Fibroblast of villous mesenchyme (primary cell): ENCODE measurements at regions not wholly inside any gene's neighbourhood (a gene's known extent, or its start where the extent isn't known, plus 50 kb on each side); places are given as distances from the start of the nearest gene placed in this dataset.

Experiments used
- DNase-seq: peaks from one replicate; pipeline ENCODE4 v3.0.0-alpha.2; 2010; ENCODE audit warnings: low read depth
- H3K4me3 ChIP-seq: 2 replicates; pipeline ENCODE4 v1.5.1; 2011; ENCODE audit warnings: low read depth, mild to moderate bottlenecking, low read length
- CTCF ChIP-seq: IDR thresholded peaks from 2 replicates; pipeline ENCODE4 v1.5.1; 2012; ENCODE audit warnings: low read depth, mild to moderate bottlenecking, low read length; ENCODE audit not compliant: insufficient read depth

GRCh38 chr5:175013251-175013650 lies 288.9 kb downstream of the MSX2 start:
- no peak for DNase-seq
- TF ChIP-seq CTCF = no peak
- no peak overlapping the region for H3K4me3 ChIP-seq

DNA sequence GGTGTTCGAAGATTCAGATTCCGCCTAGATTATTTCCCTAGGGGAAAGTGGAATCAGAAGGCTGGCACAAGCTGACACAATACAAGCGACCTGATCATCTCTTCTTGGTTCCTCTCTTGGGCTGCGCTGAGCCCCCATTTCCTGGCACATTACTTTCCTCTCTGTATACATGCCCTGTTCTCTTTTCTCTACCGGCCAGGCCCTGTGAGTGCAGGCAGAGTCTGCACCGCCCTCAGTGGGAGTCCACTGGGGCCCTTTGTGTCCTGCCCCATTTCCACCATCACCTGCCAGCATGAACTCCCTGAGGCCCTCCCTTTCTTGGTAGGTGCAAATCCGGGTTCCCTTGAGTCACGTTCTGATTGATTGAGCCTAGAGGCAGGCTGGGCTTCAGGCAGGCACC lies 287.9 kb downstream of the MSX2 start:
- no peak for DNase-seq
- H3K4me3 ChIP-seq = no peak overlapping the region
- TF ChIP-seq CTCF = no peak

GRCh38 chr5:175003531-175003930 lies 279.1 kb downstream of the MSX2 start:
- TF ChIP-seq CTCF = no peak
- no peak for DNase-seq
- H3K4me3 ChIP-seq = no peak overlapping the region

GRCh38 chr5:175001876-175002645 lies 277.7 kb downstream of the MSX2 start:
- TF ChIP-seq CTCF = no peak
- no peak overlapping the region for H3K4me3 ChIP-seq
- no peak for DNase-seq

- no peak for DNase-seq
- TF ChIP-seq CTCF = no peak
- no peak overlapping the region for H3K4me3 ChIP-seq
These were observed 276.9 kb downstream of the MSX2 start for GRCh38 chr5:175001311-175001710.

DNA sequence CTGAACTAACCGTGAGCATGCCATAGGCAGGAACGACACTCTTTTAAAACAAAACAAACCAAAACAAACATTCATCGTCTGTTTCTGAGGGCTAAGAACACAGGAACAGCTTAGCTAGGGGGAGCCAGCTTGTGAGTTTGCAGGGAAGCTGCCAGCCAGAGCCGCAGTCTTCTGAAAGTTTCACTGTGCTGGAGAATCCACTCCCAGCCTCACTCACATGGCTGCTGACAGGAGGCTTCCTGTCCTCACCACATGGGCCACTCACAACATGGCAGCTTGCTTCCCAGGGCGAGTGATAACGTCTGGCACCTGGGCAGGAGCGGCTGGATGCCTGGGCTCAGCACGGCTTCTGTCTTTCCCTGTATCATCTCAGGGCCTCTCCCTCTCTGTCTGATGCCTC lies 275.2 kb downstream of the MSX2 start:
- TF ChIP-seq CTCF = no peak
- H3K4me3 ChIP-seq = no peak overlapping the region

More for the DNA sequence above, 275.2 kb downstream of the MSX2 start:
- no peak for DNase-seq
